ENCODE measurements at regions not wholly inside any gene's neighbourhood (a gene's known extent, or its start where the extent isn't known, plus 50 kb on each side); places are given as distances from the start of the nearest gene placed in this dataset.
"Not testable (repeated sequence)": the region's sequence is repeated elsewhere in the genome, so short reads cannot be mapped to it uniquely, and the experiment has no call there.

GRCh38 chr15:93811305-93811704 is 420.1 kb upstream of the MCTP2 start:
- no peak for DNase-seq

GRCh38 chr15:93809516-93809915 is 421.8 kb upstream of the MCTP2 start:
- DNase-seq: no peak

GRCh38 chr15:93803421-93804152 is 427.8 kb upstream of the MCTP2 start:
- DNase-seq: no peak

- DNase-seq: peak; percentile 41
Measured at GRCh38 chr15:93801206-93801605, 430.2 kb upstream of the MCTP2 start.

GRCh38 chr15:93800805-93801204 is 430.6 kb upstream of the MCTP2 start:
- no peak for DNase-seq

GRCh38 chr15:93789441-93789840 is 441.9 kb upstream of the MCTP2 start:
- no peak for DNase-seq

GRCh38 chr15:93780073-93780472 is 451.3 kb upstream of the MCTP2 start:
- no peak for DNase-seq

GRCh38 chr15:93779341-93779740 is 452.0 kb upstream of the MCTP2 start:
- DNase-seq: no peak

GRCh38 chr15:93771196-93772030 is 459.9 kb upstream of the MCTP2 start:
- DNase-seq: no peak

GRCh38 chr15:93770788-93771187 is 460.6 kb upstream of the MCTP2 start:
- no peak for DNase-seq

- no peak for DNase-seq
Measured at GRCh38 chr15:93762036-93762435, 469.3 kb upstream of the MCTP2 start.

GRCh38 chr15:93759629-93760028 is 471.7 kb upstream of the MCTP2 start:
- DNase-seq: peak; percentile 37

GRCh38 chr15:93758824-93759223 is 472.5 kb upstream of the MCTP2 start:
- no peak for DNase-seq

- DNase-seq: no peak
Measured at GRCh38 chr15:93748710-93749109, 482.7 kb upstream of the MCTP2 start.

GRCh38 chr15:93734976-93735375 is 496.4 kb upstream of the MCTP2 start:
- DNase-seq: not testable (repeated sequence)

- no peak for DNase-seq
Measured at GRCh38 chr15:93730724-93731123, 500.6 kb upstream of the MCTP2 start.

- no peak for DNase-seq
Measured at GRCh38 chr15:93722165-93722564, 509.2 kb upstream of the MCTP2 start.

GRCh38 chr15:93720607-93721006 is 510.8 kb upstream of the MCTP2 start:
- no peak for DNase-seq

GRCh38 chr15:93719921-93720351 is 511.4 kb upstream of the MCTP2 start:
- peak; percentile 95 for DNase-seq

GRCh38 chr15:93716615-93717231 is 514.6 kb upstream of the MCTP2 start:
- DNase-seq: no peak

GRCh38 chr15:93709708-93710107 is 521.7 kb upstream of the MCTP2 start:
- DNase-seq: no peak

- no peak for DNase-seq
Measured at GRCh38 chr15:93708724-93709445, 522.5 kb upstream of the MCTP2 start.

- no peak for DNase-seq
Measured at GRCh38 chr15:93707751-93708150, 523.6 kb upstream of the MCTP2 start.
